B cell (primary cell): ENCODE measurements at regions not wholly inside any gene's neighbourhood (a gene's known extent, or its start where the extent isn't known, plus 50 kb on each side); places are given as distances from the start of the nearest gene placed in this dataset.

Experiments used
- ATAC-seq: fragments of 200-7000 bp; cut with Tn5 transposase; one replicate; pipeline ENCODE4 v1.10.0; 2021; ENCODE audit warnings: low read depth, mild to moderate bottlenecking, moderate number of reproducible peaks, moderate library complexity
- CTCF ChIA-PET: fragments of 350-600 bp; sonication (Branson Sonifier 250); formaldehyde crosslinking; loops from one replicate; lab custom pipeline; 2021; ENCODE audit warnings: antibody characterized with exemption, inconsistent platforms; lab: Charles Lee
- POLR2A ChIA-PET: fragments of 350-600 bp; sonication (Branson Sonifier 250); formaldehyde crosslinking; loops from one replicate; lab custom pipeline; 2021; ENCODE audit warnings: antibody characterized with exemption; lab: Charles Lee
- DNase-seq: peaks from one replicate; pipeline ENCODE4 v3.0.0; 2013
- H2AFZ ChIP-seq: 2 replicates; pipeline ENCODE4 v1.6.1; 2012; ENCODE audit warnings: mild to moderate bottlenecking, low read depth, low read length; ENCODE audit not compliant: insufficient read depth, poor library complexity, severe bottlenecking
- H3K27ac ChIP-seq, 2 donors: 1 replicate in 1 of 2; 2 replicates in 1 of 2; pipeline ENCODE4 v1.5.1; 2012 to 2013; ENCODE audit warnings: low read length in 2 of 2, mild to moderate bottlenecking in 2 of 2, moderate library complexity in 1 of 2
- H3K27me3 ChIP-seq, 4 experiments: fragments of 200-600 bp in 1 of 4; sonication (generic) in 1 of 4; replicated peaks in 1 of 4; 1 replicate in 2 of 4; 2 replicates in 2 of 4; pipeline versions ENCODE4 v1.6.1 to v1.7.0; 2013 to 2016; ENCODE audit warnings: low read length in 3 of 4, mild to moderate bottlenecking in 2 of 4, mixed read lengths in 1 of 4, moderate library complexity in 1 of 4; ENCODE audit not compliant: insufficient read depth in 4 of 4, control insufficient read depth in 3 of 4; ENCODE audit errors: control extremely low read depth in 1 of 4
- H3K36me3 ChIP-seq, 2 experiments: replicated peaks in 1 of 2; 1 replicate in 1 of 2; 2 replicates in 1 of 2; pipeline versions ENCODE4 v1.6.1 to v1.7.1; 2013; ENCODE audit warnings: low read length in 1 of 2; ENCODE audit not compliant: insufficient read depth in 2 of 2, control insufficient read depth in 1 of 2; ENCODE audit errors: control extremely low read depth in 1 of 2, extremely low read depth in 1 of 2
- H3K4me1 ChIP-seq, 2 donors: fragments of 200-600 bp in 1 of 2; sonication (generic) in 1 of 2; 1 replicate in 1 of 2; 2 replicates in 1 of 2; pipeline versions ENCODE4 v1.5.1 to v1.6.1; 2013 to 2017; ENCODE audit warnings: low read length in 2 of 2; ENCODE audit not compliant: control insufficient read depth in 2 of 2, insufficient read depth in 2 of 2
- H3K4me2 ChIP-seq: replicated peaks from 2 replicates; pipeline ENCODE3; 2012; ENCODE audit warnings: mild to moderate bottlenecking, low read depth, low read length; ENCODE audit not compliant: poor library complexity, severe bottlenecking
- H3K4me3 ChIP-seq, 5 experiments: fragments of 200-600 bp in 1 of 5; sonication (generic) in 1 of 5; 1 replicate in 3 of 5; 2 replicates in 2 of 5; pipeline versions ENCODE4 v1.5.1 to v1.7.0; 2011 to 2016; ENCODE audit warnings: low read length in 4 of 5, mild to moderate bottlenecking in 4 of 5, low read depth in 2 of 5, control low read depth in 1 of 5, moderate library complexity in 1 of 5; ENCODE audit not compliant: insufficient read depth in 1 of 5; ENCODE audit errors: control extremely low read depth in 1 of 5, extremely low read depth in 1 of 5
- H3K79me2 ChIP-seq: fragments of 200-600 bp; sonication (generic); one replicate; pipeline ENCODE4 v1.6.0; 2016; ENCODE audit warnings: low read length; ENCODE audit not compliant: control insufficient read depth, insufficient read depth
- H3K9ac ChIP-seq: fragments of 200-600 bp; sonication (generic); 2 replicates; pipeline ENCODE4 v1.6.1; 2017; ENCODE audit warnings: mild to moderate bottlenecking, low read length, moderate library complexity
- H3K9me3 ChIP-seq, 3 donors: one replicate each; pipeline versions ENCODE4 v1.6.1 to v1.7.1; 2013; ENCODE audit warnings: low read length in 2 of 3; ENCODE audit not compliant: control insufficient read depth in 2 of 3, insufficient read depth in 1 of 3; ENCODE audit errors: control extremely low read depth in 1 of 3
- H4K20me1 ChIP-seq: 2 replicates; pipeline ENCODE4 v1.6.0; 2012; ENCODE audit warnings: mild to moderate bottlenecking, low read length; ENCODE audit not compliant: insufficient read depth, control insufficient read depth, poor library complexity, severe bottlenecking
- H3K27ac Mint-ChIP-seq: one replicate; pipeline ENCODE4 v1.8.0; 2021; ENCODE audit warnings: mixed read lengths
- H3K27me3 Mint-ChIP-seq: one replicate; pipeline ENCODE4 v1.8.0; 2021; ENCODE audit warnings: mixed read lengths
- H3K4me1 Mint-ChIP-seq: one replicate; pipeline ENCODE4 v1.8.0; 2021; ENCODE audit warnings: mixed read lengths
- H3K4me3 Mint-ChIP-seq: one replicate; pipeline ENCODE4 v1.8.0; 2021; ENCODE audit warnings: mixed read lengths
- H3K9me3 Mint-ChIP-seq: one replicate; pipeline ENCODE4 v1.8.0; 2022; ENCODE audit warnings: mixed read lengths; ENCODE audit not compliant: insufficient read depth
- CTCF ChIP-seq: fragments of 200-600 bp; IDR thresholded peaks from one replicate; pipeline ENCODE4 v1.8.0; 2022; ENCODE audit warnings: antibody characterized with exemption, mild to moderate bottlenecking
- EZH2 ChIP-seq: IDR thresholded peaks from 2 replicates; pipeline ENCODE4 v1.6.1; 2012; ENCODE audit warnings: borderline replicate concordance, low read depth, mild to moderate bottlenecking, moderate library complexity, low read length; ENCODE audit not compliant: insufficient read depth, poor library complexity, severe bottlenecking
- WGBS: methylation state at CpG from one replicate; pipeline ENCODE4 v1.1.5; 2013; ENCODE audit warnings: missing lambda C conversion rate; ENCODE audit not compliant: insufficient coverage; 5-methylcytosine and 5-hydroxymethylcytosine counted together
- intact Hi-C: fragments of 100-400 bp; cut with micrococcal nuclease; formaldehyde crosslinking; loops from one replicate; pipeline ENCODE4 v1.10.0; 2022

DNA sequence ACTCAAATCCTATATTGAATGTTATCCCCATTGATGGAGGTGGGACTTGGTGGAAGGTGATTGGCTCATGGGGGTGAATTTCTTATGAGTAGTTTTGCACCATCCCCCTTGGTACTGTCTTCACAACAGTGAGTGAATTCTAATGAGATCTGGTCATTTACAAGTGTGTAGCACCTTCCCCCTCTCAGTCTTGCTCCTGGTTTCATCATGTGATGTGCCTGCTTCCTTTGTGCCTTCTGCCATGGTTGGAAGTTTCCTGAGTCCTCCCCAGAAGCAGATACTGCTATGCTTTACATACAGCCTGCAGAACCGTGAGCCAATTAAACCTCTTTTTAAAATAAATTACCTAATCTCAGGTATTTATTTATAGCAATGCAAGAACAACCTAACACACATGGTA, 302.4 kb upstream of the KITLG start:
- H3K9me3 ChIP-seq = no peaks in the 10 kb centered on the region
- no peak overlapping the region for H3K4me3 Mint-ChIP-seq
- H3K27ac Mint-ChIP-seq = no peak overlapping the region
- H3K4me2 ChIP-seq = no peak overlapping the region
- TF ChIP-seq CTCF = no peak
- no peak for TF ChIP-seq EZH2
- POLR2A ChIA-PET = no interaction called here
- intact Hi-C loops = no loop called here
- H3K27me3 Mint-ChIP-seq = no peaks in the 10 kb centered on the region
- H3K79me2 ChIP-seq = no peaks in the 10 kb centered on the region
- H3K27me3 ChIP-seq = no peaks in the 10 kb centered on the region
- H3K4me3 ChIP-seq = no peak overlapping the region
- no peaks in the 10 kb centered on the region for H3K4me1 ChIP-seq
- peaks cover 2% of the 10 kb centered on the region for H3K9me3 Mint-ChIP-seq
- no peak overlapping the region for H2AFZ ChIP-seq
- no peak for ATAC-seq
- no peak for DNase-seq
- no peak overlapping the region for H3K9ac ChIP-seq
- CTCF ChIA-PET = no interaction called here
- no peaks in the 10 kb centered on the region for H3K36me3 ChIP-seq
- WGBS = no CpG with 5 or more reads among the region's 1 CpG
- H3K27ac ChIP-seq = no peak overlapping the region
- no peaks in the 10 kb centered on the region for H3K4me1 Mint-ChIP-seq
- no peaks in the 10 kb centered on the region for H4K20me1 ChIP-seq

DNA sequence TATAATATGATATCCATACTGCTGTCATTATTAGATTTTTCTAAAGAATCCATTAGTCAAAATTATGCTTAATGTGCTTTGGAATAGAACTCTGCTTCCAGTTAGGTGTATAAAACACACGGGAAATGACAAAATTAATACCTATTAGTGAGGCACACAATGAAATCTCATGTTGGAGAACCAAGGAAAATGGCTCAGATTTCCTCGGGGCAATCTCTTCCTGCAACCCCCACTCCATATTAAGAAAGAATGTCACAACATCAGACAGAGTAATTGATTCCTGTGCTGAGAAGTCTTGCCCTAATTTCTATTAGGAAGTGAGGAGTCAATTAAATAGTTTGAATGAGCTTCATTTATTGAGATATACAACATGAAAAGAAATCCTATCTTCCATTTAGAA, 299.8 kb upstream of the KITLG start:
- Histone ChIP-seq H3K9ac (no peak overlapping the region), H3K27ac (no peak overlapping the region), H3K27me3 (no peaks in the 10 kb centered on the region), H2AFZ (no peak overlapping the region), H3K79me2 (no peaks in the 10 kb centered on the region), H4K20me1 (no peaks in the 10 kb centered on the region), H3K4me1 (no peaks in the 10 kb centered on the region), H3K4me3 (no peak overlapping the region), H3K36me3 (no peaks in the 10 kb centered on the region), H3K9me3 (no peaks in the 10 kb centered on the region), H3K4me2 (no peak overlapping the region)
- Mint-ChIP-seq H3K27ac (no peak overlapping the region), H3K27me3 (no peaks in the 10 kb centered on the region), H3K4me1 (no peaks in the 10 kb centered on the region), H3K4me3 (no peak overlapping the region), H3K9me3 (peaks cover 7% of the 10 kb centered on the region)
- ChIA-PET CTCF (no interaction called here), POLR2A (no interaction called here)
- intact Hi-C loops = no loop called here
- no peak for ATAC-seq
- DNase-seq = no peak
- TF ChIP-seq EZH2 (no peak), CTCF (no peak)
- WGBS = 57% methylated on average over 1 of the region's 2 CpGs
